Endothelial cell of umbilical vein (primary cell): ENCODE measurements at regions not wholly inside any gene's neighbourhood (a gene's known extent, or its start where the extent isn't known, plus 50 kb on each side); places are given as distances from the start of the nearest gene placed in this dataset.

Source experiments
- GATA2 ChIP-seq: IDR thresholded peaks from 2 replicates; pipeline ENCODE4 v1.7.0; 2011; ENCODE audit warnings: low read depth, mild to moderate bottlenecking, moderate library complexity, mixed read lengths, low read length; ENCODE audit not compliant: insufficient read length, insufficient read depth
- POLR2A ChIP-seq: IDR thresholded peaks from 2 replicates; pipeline ENCODE4 v1.6.1; 2012; ENCODE audit warnings: low read depth, mild to moderate bottlenecking, control low read depth, low read length
- POLR2AphosphoS5 ChIP-seq: IDR thresholded peaks from 2 replicates; pipeline ENCODE4 v1.6.1; 2012; ENCODE audit warnings: low read depth, mild to moderate bottlenecking, control low read depth, low read length, moderate library complexity; ENCODE audit not compliant: insufficient read depth
- TF ChIP-seq, protein P1 (sequence below), 2 donors: IDR thresholded peaks; 1 replicate in 1 of 2; 2 replicates in 1 of 2; pipeline ENCODE4 v1.5.1; 2011; ENCODE audit warnings: low read length in 2 of 2, mild to moderate bottlenecking in 2 of 2, moderate library complexity in 2 of 2, control low read depth in 1 of 2, inconsistent platforms in 1 of 2, low read depth in 1 of 2; ENCODE audit not compliant: insufficient read depth in 1 of 2; ENCODE audit errors: extremely low read depth in 1 of 2

DNA sequence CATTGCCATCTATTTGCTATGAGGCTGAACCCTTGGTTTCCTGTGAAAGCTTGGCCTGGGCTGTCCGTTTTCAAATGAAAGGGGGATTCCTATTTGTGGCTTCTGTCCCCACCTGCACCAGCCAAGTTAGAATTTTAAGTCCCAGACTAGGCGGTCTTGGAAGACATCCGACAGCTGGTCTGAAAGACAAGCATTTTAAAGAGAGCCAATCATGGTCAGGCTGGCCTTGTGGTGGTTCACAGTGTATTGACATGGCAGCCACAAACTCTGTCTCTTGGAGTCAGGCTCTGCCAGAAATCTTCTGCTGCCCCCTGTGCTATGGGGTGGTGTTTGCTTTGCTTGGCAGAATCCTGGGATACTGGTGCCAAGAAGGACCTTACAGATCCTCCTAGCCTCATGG, 319.2 kb upstream of the MOCS1 start:
- TF ChIP-seq GATA2 (no peak), POLR2A (no peak), POLR2AphosphoS5 (no peak)
- TF ChIP-seq, protein P1, sequence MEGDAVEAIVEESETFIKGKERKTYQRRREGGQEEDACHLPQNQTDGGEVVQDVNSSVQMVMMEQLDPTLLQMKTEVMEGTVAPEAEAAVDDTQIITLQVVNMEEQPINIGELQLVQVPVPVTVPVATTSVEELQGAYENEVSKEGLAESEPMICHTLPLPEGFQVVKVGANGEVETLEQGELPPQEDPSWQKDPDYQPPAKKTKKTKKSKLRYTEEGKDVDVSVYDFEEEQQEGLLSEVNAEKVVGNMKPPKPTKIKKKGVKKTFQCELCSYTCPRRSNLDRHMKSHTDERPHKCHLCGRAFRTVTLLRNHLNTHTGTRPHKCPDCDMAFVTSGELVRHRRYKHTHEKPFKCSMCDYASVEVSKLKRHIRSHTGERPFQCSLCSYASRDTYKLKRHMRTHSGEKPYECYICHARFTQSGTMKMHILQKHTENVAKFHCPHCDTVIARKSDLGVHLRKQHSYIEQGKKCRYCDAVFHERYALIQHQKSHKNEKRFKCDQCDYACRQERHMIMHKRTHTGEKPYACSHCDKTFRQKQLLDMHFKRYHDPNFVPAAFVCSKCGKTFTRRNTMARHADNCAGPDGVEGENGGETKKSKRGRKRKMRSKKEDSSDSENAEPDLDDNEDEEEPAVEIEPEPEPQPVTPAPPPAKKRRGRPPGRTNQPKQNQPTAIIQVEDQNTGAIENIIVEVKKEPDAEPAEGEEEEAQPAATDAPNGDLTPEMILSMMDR (IDR thresholded peaks at IDR 0.05; ENCODE audit: extremely low read depth in 1 of 2, insufficient read depth in 1 of 2, low read depth in 1 of 2, low read length in 2 of 2): no peak
